ENCODE measurements at regions not wholly inside any gene's neighbourhood (a gene's known extent, or its start where the extent isn't known, plus 50 kb on each side); places are given as distances from the start of the nearest gene placed in this dataset.
"Not testable (repeated sequence)": the region's sequence is repeated elsewhere in the genome, so short reads cannot be mapped to it uniquely, and the experiment has no call there.

DNA sequence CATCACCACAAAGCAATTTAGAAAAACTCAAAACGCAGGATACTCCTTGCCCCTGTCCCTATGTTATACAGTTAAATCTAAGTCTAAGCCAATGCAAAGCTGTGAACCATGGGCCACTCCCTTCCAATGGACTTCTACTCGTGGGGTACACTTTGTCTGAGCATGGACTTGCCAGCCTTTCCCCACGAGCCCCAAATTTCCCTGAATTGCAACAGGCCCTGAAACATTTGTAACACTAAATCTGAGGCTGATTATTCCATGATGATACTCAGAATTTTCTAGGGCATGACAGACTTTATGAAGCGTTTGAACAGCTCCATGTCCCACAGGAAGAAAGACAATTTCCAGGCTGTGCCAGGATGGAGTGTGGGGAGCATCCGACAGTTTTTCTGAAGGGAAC lies 189.6 kb downstream of the TXNL1 start:
- FAIRE-seq (no peak), DNase-seq (ENCODE audit: insufficient read length, low spot score) (no peak)

GRCh38 chr18:56445422-56445821 lies 193.0 kb downstream of the TXNL1 start:
- FAIRE-seq (no peak), DNase-seq (ENCODE audit: insufficient read length, low spot score) (no peak)

DNA sequence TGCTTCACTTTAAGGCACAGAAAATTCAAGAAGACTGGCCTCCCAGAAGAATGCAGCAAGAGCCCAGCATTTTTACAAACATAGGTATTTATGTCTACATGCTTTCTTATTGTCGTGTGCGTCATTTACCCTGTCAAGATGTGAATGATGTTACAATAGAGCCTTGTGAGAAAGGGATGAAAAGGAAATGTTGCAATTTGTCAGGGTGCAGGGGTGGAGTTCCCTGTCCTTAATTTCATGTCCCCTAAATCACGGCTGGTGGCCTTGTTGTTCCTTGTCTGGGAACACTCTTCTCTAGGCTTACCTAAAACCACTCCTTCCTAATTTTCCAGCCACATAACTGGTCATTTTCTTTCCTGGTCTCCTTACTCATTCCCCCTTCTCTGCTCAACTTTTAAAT lies 194.2 kb downstream of the TXNL1 start:
- DNase-seq (ENCODE audit: insufficient read length, low spot score) (no peak), FAIRE-seq (no peak)

GRCh38 chr18:56443166-56443907 lies 195.1 kb downstream of the TXNL1 start:
- FAIRE-seq (no peak), DNase-seq (ENCODE audit: insufficient read length, low spot score) (no peak)

- DNase-seq (ENCODE audit: insufficient read length, low spot score); FAIRE-seq: not testable (repeated sequence)
These were observed 199.9 kb downstream of the TXNL1 start for GRCh38 chr18:56438480-56438879.

DNA sequence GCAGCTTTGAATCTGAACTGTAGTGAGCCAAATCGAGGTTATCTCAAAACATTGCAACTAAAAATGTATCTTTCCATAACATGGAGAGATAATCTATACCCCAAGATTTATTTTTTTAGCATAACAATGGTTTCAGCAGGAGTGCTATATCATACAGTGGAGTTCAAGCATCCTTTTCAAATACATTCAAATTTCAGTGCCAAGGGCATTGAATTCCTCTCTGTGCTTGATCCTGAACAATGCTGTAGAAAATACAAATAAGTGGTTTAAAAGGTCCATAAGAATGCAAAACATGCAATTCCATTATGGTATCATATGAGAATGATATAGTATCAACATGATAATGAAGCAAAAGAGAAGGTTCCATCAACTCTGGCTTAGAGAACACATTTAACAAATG lies 201.7 kb downstream of the TXNL1 start:
- FAIRE-seq, result no peak

DNA sequence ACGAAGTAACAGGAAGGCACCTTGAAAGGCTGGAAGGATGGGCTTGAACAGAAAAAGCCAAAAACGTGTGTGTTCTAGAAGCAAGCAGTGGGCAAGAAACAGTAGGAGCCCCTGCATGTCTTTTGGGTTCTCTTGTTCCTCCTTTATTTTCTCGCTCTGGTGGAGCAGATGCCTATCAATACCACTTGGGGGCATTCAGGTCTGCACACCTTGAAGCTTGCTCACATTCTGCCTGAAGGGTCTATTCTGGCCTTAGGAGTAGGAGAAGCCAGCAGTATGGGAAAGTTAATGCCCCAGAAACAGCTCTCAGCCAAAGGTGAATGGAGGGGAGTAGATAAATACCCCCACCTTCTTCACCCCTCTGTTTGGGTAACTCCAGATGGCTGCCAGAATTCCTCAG lies 204.5 kb downstream of the TXNL1 start:
- no peak for DNase-seq (ENCODE audit: insufficient read length, low spot score)
- FAIRE-seq, result no peak

More for the DNA sequence above, 201.7 kb downstream of the TXNL1 start:
- DNase-seq (ENCODE audit: insufficient read length, low spot score), result no peak

GRCh38 chr18:56431551-56431950 lies 206.8 kb downstream of the TXNL1 start:
- no peak for DNase-seq (ENCODE audit: insufficient read length, low spot score)
- FAIRE-seq, result no peak

DNA sequence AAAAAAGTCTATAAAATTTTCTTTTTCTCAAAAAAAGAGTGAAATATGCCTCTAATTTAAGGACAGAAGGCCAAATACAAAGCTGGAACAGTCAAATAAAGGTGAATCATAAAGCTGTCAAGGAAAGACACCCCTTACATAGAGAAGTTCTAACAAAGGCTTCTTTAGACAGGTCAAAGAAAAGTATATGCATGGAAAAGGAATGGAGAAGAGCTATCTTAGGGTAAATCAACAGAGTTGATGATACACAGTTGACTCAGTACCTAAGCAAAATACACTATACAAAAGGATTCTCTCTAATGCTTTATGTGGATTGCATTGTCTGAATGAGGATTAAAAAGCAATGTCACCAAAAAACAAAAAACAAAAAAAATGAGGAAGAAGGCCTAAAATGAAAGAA lies 214.8 kb downstream of the TXNL1 start:
- no peak for FAIRE-seq

DNA sequence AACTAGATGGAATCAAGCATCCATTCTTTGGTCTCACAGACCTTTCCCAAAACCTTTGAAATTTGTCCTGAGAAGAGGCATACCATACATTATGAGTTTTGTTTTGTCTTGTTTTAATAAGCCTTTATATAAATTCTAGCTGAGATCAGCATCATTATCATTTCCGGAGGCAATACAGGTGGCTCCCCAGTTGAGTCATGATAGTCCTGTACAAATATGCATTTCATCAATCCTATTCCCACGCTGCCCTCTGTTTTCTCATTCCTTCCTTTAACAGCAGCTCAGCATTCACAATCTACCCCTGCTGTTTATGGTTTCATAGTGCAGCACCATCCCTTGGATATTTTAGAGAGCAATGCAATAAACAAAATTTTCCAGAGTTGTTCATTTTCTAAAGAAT lies 216.7 kb downstream of the TXNL1 start:
- DNase-seq (ENCODE audit: insufficient read length, low spot score) (no peak), FAIRE-seq (no peak)

More for the DNA sequence above, 214.8 kb downstream of the TXNL1 start:
- no peak for DNase-seq (ENCODE audit: insufficient read length, low spot score)

DNA sequence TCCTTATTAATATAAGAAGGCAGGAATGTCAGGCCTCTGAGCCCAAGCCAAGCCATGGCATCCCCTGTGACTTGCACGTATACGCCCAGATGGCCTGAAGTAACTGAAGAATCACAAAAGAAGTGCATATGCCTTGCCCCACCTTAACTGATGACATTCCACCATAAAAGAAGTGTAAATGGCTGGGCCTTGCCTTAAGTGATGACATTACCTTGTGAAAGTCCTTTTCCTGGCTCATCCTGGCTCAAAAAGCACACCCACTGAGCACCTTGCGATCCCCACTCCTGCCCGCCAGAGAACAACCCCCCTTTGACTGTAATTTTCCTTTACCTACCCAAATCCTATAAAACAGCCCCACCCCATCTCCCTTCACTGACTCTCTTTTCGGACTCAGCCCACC lies 217.5 kb downstream of the TXNL1 start:
- not testable (repeated sequence) for DNase-seq (ENCODE audit: insufficient read length, low spot score); FAIRE-seq

- DNase-seq (ENCODE audit: insufficient read length, low spot score) (no peak), FAIRE-seq (no peak)
These were observed 224.0 kb downstream of the TXNL1 start for GRCh38 chr18:56414357-56414756.

DNA sequence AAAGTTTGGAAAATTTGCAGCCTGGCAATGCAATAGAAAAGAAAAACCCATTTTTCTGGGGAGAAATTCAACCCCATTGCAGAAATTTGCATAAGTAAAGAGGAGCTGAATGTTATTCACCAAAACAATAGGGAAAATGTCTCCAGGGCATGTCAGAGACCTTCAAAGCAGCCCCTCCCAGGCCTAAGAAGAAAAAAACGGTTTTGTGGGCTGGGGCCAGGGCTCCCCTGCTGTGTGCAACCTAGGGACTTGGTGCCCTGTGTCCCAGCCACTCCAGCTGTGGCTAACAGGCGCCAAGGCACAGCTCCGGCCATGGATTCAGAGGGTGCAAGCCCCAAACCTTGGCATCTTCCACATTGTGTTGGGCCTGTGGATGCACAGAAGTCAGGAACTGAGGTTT lies 224.5 kb downstream of the TXNL1 start:
- FAIRE-seq (no peak), DNase-seq (ENCODE audit: insufficient read length, low spot score) (no peak)

- no peak for FAIRE-seq
- no peak for DNase-seq (ENCODE audit: insufficient read length, low spot score)
These were observed 225.4 kb downstream of the TXNL1 start for GRCh38 chr18:56412951-56413350.

- DNase-seq (ENCODE audit: insufficient read length, low spot score) (no peak), FAIRE-seq (no peak)
These were observed 228.7 kb downstream of the TXNL1 start for GRCh38 chr18:56409736-56410135.

DNA sequence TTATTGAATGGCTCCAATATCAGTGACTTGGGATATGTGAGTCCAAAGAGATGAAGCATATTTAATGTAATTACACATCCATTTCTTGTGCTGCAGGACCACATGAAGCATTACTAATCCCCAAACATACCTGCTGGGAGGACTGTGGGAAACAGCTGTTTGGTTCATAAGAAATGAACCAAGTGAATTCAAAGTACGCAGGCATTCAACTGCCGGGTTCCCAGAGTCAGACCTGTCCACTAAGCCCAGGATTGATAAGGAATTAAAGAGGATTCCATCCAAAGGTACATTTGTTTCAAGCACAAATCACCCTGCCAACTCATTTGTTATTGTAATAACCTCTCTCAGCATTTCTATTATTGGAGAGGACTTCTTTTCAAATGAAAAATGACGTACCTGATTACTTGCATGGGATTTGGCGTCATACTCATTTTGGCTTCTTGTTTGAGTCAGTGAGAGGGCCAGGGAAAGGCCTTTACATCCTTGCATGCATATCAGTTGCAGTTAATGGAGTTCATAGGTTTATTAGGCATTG lies 230.7 kb downstream of the TXNL1 start:
- FAIRE-seq (no peak), DNase-seq (ENCODE audit: insufficient read length, low spot score) (no peak)

GRCh38 chr18:56402872-56403516 lies 235.4 kb downstream of the TXNL1 start:
- DNase-seq (ENCODE audit: insufficient read length, low spot score), result peak; percentile 1
- FAIRE-seq, result no peak

DNA sequence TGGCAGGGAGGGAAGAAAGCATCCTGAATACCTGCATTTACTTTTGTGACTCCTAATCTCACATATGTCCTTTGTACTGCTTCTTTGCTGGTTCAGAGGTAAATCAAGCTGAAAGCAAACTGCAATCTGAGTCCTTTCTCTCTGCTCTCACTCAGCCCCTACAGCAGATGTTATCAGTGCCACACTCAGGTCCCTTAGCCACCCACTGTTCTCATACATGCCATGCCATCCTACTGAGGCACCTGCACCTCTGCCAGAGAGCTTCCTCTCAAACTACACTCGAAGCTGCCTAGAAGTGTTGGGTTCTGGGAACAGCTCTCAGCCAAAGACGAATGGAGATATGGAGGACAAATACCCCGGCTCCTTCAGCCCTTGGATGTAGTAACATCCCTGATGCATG lies 244.5 kb downstream of the TXNL1 start:
- FAIRE-seq (no peak), DNase-seq (ENCODE audit: insufficient read length, low spot score) (no peak)

- DNase-seq (ENCODE audit: insufficient read length, low spot score), result no peak
These were observed 246.3 kb downstream of the TXNL1 start for GRCh38 chr18:56391931-56392590.

GRCh38 chr18:56390626-56391025 lies 247.8 kb downstream of the TXNL1 start:
- DNase-seq (ENCODE audit: insufficient read length, low spot score), result no peak
- no peak for FAIRE-seq

More at GRCh38 chr18:56391931-56392590, 246.3 kb downstream of the TXNL1 start:
- FAIRE-seq, result no peak

DNA sequence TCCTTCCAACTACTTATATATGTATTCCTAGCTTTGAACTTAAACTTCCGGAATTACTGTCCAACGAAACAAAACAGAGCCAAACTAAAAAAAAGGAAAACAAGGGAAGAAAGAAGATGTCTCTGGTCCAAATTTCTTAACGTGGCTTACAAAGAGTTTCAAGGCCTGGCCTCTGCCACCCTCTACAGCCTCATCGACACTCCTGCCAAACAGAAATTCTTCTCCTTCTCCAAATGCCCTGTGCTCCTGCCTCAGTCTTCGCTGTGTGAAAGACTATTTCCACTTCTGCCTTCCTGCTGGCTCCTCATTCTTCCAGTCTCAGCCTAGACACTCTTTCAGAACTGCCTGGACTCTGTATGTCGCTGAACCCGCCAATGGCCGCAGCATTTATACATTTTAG lies 249.2 kb downstream of the TXNL1 start:
- DNase-seq (ENCODE audit: insufficient read length, low spot score), result no peak

More for the DNA sequence above, 249.2 kb downstream of the TXNL1 start:
- FAIRE-seq, result no peak

All from HTR-8/SVneo (cell line).